ENCODE measurements at regions not wholly inside any gene's neighbourhood (a gene's known extent, or its start where the extent isn't known, plus 50 kb on each side); places are given as distances from the start of the nearest gene placed in this dataset.

DNA sequence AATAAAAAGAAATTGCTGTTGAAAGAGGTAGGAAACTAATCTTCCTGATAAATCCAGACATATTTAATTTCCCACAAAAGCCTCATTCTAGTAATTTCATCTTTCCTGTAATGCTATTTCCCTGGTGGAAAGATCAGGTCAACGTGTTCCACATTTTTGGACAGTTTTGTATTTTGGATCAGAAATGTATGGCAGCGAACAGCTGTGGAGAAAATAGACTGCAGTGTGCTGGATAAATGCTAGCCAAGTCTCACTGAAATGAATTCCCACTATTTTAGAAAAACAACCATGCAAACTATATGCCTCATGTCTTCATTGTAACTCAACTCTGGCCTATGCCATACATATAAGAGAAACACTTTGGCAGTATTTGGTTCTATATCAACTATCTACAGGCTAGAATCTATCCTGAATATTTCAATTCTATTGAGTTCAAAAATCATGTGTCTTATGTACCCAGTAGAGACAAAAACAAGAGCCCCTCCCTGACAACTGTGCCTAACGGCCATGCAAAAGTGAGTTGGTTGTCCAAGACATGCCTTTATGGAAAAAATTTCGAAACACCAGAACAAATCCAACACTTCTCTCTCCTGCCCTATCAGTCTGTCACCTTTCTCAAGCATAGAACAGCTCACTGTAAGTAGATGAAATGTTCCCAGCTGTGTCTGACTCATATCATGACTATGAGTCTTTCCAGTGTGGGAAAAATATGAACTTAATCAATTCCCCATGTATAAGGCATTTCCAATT lies 191.3 kb upstream of the NREP start:
- Histone ChIP-seq H3K9me2 (replicated peaks; ENCODE audit: insufficient read depth, low read length) (no peaks in the 10 kb centered on the region), H3F3A (ENCODE audit: insufficient read depth, low read length) (no peaks in the 10 kb centered on the region), H4K20me1 (ENCODE audit: insufficient read depth, low read length) (no peaks in the 10 kb centered on the region), H3K4me2 (ENCODE audit: low read depth, low read length) (no peak overlapping the region), H3K79me2 (ENCODE audit: low read length) (no peaks in the 10 kb centered on the region), H2AFZ (ENCODE audit: low read length) (no peak overlapping the region), H3K27me3 (replicated peaks; ENCODE audit: insufficient read depth, low read length) (no peaks in the 10 kb centered on the region), H3K27ac (ENCODE audit: low read length) (no peak overlapping the region), H3K9me3 (replicated peaks; ENCODE audit: insufficient read depth, low read length) (no peaks in the 10 kb centered on the region), H3K9ac (ENCODE audit: low read length) (no peak overlapping the region), H3K4me1 (ENCODE audit: low read length) (no peaks in the 10 kb centered on the region), H3K36me3 (replicated peaks; ENCODE audit: insufficient read depth, low read length) (no peaks in the 10 kb centered on the region), H3K4me3 (ENCODE audit: low read length) (no peak overlapping the region)
- TF ChIP-seq EZH2 (optimal IDR thresholded peaks at IDR 0.05; ENCODE audit: low read depth, low read length) (no peak), EZH2phosphoT487 (IDR thresholded peaks at IDR 0.05; ENCODE audit: low read length) (no peak)
- TF ChIP-seq, protein P1, sequence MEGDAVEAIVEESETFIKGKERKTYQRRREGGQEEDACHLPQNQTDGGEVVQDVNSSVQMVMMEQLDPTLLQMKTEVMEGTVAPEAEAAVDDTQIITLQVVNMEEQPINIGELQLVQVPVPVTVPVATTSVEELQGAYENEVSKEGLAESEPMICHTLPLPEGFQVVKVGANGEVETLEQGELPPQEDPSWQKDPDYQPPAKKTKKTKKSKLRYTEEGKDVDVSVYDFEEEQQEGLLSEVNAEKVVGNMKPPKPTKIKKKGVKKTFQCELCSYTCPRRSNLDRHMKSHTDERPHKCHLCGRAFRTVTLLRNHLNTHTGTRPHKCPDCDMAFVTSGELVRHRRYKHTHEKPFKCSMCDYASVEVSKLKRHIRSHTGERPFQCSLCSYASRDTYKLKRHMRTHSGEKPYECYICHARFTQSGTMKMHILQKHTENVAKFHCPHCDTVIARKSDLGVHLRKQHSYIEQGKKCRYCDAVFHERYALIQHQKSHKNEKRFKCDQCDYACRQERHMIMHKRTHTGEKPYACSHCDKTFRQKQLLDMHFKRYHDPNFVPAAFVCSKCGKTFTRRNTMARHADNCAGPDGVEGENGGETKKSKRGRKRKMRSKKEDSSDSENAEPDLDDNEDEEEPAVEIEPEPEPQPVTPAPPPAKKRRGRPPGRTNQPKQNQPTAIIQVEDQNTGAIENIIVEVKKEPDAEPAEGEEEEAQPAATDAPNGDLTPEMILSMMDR (IDR thresholded peaks at IDR 0.05; ENCODE audit: low read length) = no peak
- no peak for DNase-seq

DNA sequence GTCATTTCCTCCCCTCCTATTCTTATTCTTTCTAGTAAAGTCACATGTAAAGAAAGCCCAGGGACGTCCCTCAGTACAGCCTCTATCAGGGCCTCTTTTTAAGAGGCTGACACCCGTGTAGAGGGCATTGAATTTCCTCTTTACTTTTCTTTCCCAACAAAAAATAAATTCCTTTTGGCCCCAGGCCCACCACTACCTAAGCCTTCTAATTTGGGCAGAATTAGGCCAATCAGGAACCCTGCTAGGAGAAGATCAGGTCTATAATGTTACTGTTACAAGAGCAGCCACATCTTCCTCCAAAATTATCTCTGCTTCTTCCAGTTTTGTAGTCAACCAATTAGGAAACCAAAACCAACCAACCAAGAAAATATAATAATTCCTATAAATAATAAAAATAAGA lies 189.6 kb upstream of the NREP start:
- Histone ChIP-seq H3K4me3 (ENCODE audit: low read length) (no peak overlapping the region), H3K36me3 (replicated peaks; ENCODE audit: insufficient read depth, low read length) (no peaks in the 10 kb centered on the region), H3K4me1 (ENCODE audit: low read length) (no peaks in the 10 kb centered on the region), H3K9ac (ENCODE audit: low read length) (no peak overlapping the region), H3K9me3 (replicated peaks; ENCODE audit: insufficient read depth, low read length) (no peaks in the 10 kb centered on the region), H4K20me1 (ENCODE audit: insufficient read depth, low read length) (no peaks in the 10 kb centered on the region), H3K79me2 (ENCODE audit: low read length) (no peaks in the 10 kb centered on the region), H3K27me3 (replicated peaks; ENCODE audit: insufficient read depth, low read length) (no peaks in the 10 kb centered on the region), H3K4me2 (ENCODE audit: low read depth, low read length) (no peak overlapping the region), H3K9me2 (replicated peaks; ENCODE audit: insufficient read depth, low read length) (no peaks in the 10 kb centered on the region), H3K27ac (ENCODE audit: low read length) (no peak overlapping the region), H2AFZ (ENCODE audit: low read length) (no peak overlapping the region), H3F3A (ENCODE audit: insufficient read depth, low read length) (no peaks in the 10 kb centered on the region)
- DNase-seq = no peak
- no peak for TF ChIP-seq EZH2phosphoT487 (IDR thresholded peaks at IDR 0.05; ENCODE audit: low read length)
- TF ChIP-seq EZH2 (optimal IDR thresholded peaks at IDR 0.05; ENCODE audit: low read depth, low read length) = no peak
- TF ChIP-seq, protein P1 (IDR thresholded peaks at IDR 0.05; ENCODE audit: low read length) = no peak

DNA sequence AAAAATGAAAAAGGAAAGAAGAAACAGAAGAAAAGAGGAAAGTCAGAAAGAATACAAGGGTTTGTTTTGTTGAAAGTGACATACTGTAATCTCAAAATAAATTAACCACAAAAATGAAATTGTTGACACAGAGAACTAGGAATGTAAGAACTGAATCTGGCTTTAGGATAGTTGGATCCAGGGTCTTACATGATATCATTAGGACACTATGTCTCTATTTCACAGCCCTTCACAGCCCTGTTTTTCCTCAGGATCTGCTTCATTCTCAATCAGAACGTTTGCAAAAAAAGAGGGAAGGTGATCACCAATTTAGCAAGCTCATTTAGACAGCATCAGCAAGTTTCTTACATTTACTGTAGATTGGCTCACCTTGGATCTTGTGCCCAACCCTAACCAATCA lies 188.5 kb upstream of the NREP start:
- Histone ChIP-seq H3K4me1 (ENCODE audit: low read length) (no peaks in the 10 kb centered on the region), H4K20me1 (ENCODE audit: insufficient read depth, low read length) (no peaks in the 10 kb centered on the region), H2AFZ (ENCODE audit: low read length) (no peak overlapping the region), H3K4me3 (ENCODE audit: low read length) (no peak overlapping the region), H3F3A (ENCODE audit: insufficient read depth, low read length) (no peaks in the 10 kb centered on the region), H3K27me3 (replicated peaks; ENCODE audit: insufficient read depth, low read length) (no peaks in the 10 kb centered on the region), H3K27ac (ENCODE audit: low read length) (no peak overlapping the region), H3K9me3 (replicated peaks; ENCODE audit: insufficient read depth, low read length) (no peaks in the 10 kb centered on the region), H3K9ac (ENCODE audit: low read length) (no peak overlapping the region), H3K4me2 (ENCODE audit: low read depth, low read length) (no peak overlapping the region), H3K9me2 (replicated peaks; ENCODE audit: insufficient read depth, low read length) (no peaks in the 10 kb centered on the region), H3K36me3 (replicated peaks; ENCODE audit: insufficient read depth, low read length) (no peaks in the 10 kb centered on the region), H3K79me2 (ENCODE audit: low read length) (no peaks in the 10 kb centered on the region)
- TF ChIP-seq EZH2phosphoT487 (IDR thresholded peaks at IDR 0.05; ENCODE audit: low read length) (no peak), EZH2 (optimal IDR thresholded peaks at IDR 0.05; ENCODE audit: low read depth, low read length) (no peak)
- TF ChIP-seq, protein P1 (IDR thresholded peaks at IDR 0.05; ENCODE audit: low read length) = no peak
- no peak for DNase-seq

Data from MM.1S (cell line).